Activated naive CD4-positive, alpha-beta T cell treated with anti-CD3 and anti-CD28 coated beads, Interleukin-2, amount 10 ng/mL, durations not matched to agents 7 days and 5 days (primary cell): ENCODE measurements at regions not wholly inside any gene's neighbourhood (a gene's known extent, or its start where the extent isn't known, plus 50 kb on each side); places are given as distances from the start of the nearest gene placed in this dataset.

Source experiments
- CTCF ChIA-PET: fragments of 350-600 bp; sonication (Branson Sonifier 250); formaldehyde crosslinking; loops from one replicate; lab custom pipeline; 2021; ENCODE audit warnings: antibody characterized with exemption; lab: Charles Lee
- DNase-seq: peaks from one replicate; pipeline ENCODE4 v3.0.0-alpha.2; 2020
- H3K27ac Mint-ChIP-seq: one replicate; pipeline ENCODE4 v1.8.0; 2021; ENCODE audit warnings: mild to moderate bottlenecking, moderate library complexity, mixed read lengths
- H3K27me3 Mint-ChIP-seq: one replicate; pipeline ENCODE4 v1.8.0; 2021; ENCODE audit warnings: mild to moderate bottlenecking, mixed read lengths
- H3K36me3 Mint-ChIP-seq: one replicate; pipeline ENCODE4 v1.8.0; 2021; ENCODE audit warnings: mixed read lengths
- H3K4me1 Mint-ChIP-seq: one replicate; pipeline ENCODE4 v1.8.0; 2021; ENCODE audit warnings: mixed read lengths
- H3K4me3 Mint-ChIP-seq: one replicate; pipeline ENCODE4 v1.8.0; 2021; ENCODE audit warnings: mild to moderate bottlenecking, moderate library complexity, mixed read lengths
- H3K9me3 Mint-ChIP-seq: one replicate; pipeline ENCODE4 v1.8.0; 2021; ENCODE audit warnings: mixed read lengths

GRCh38 chr2:212595036-212595654 is 56.5 kb upstream of the ERBB4 start:
- H3K27ac Mint-ChIP-seq: no peak overlapping the region
- no peak for DNase-seq
- no peak overlapping the region for H3K4me3 Mint-ChIP-seq
- no peaks in the 10 kb centered on the region for H3K36me3 Mint-ChIP-seq
- H3K4me1 Mint-ChIP-seq: no peaks in the 10 kb centered on the region
- no peaks in the 10 kb centered on the region for H3K9me3 Mint-ChIP-seq
- CTCF ChIA-PET: no interaction called here
- no peaks in the 10 kb centered on the region for H3K27me3 Mint-ChIP-seq

DNA sequence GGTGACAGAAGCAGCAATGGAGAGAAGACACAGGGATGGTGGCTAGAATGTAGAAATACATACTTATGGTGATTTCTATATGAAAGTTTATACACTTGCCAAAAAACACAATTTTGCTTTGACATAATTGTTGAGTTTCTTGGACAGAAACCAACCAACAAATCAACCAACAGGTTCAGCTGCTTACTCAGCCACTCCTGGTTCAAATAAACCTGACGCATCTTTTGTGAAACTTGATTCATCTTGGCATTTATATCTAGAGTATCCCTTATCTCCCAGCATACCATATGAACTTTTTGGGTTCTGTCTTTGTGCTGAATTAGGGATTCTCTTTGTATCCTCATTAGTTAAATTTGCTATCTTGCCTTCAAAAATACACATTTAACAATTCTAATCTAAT is 54.1 kb upstream of the ERBB4 start:
- Mint-ChIP-seq H3K27ac (no peak overlapping the region), H3K27me3 (no peaks in the 10 kb centered on the region), H3K4me3 (no peak overlapping the region), H3K9me3 (no peaks in the 10 kb centered on the region), H3K4me1 (no peaks in the 10 kb centered on the region), H3K36me3 (no peaks in the 10 kb centered on the region)
- CTCF ChIA-PET: no interaction called here
- no peak for DNase-seq
